ENCODE measurements at regions not wholly inside any gene's neighbourhood (a gene's known extent, or its start where the extent isn't known, plus 50 kb on each side); places are given as distances from the start of the nearest gene placed in this dataset.

GRCh38 chr21:27158967-27159366, 192.1 kb upstream of the ADAMTS5 start:
- H3K9me3 ChIP-seq (ENCODE audit: control extremely low read depth in 1 of 3, control insufficient read depth in 2 of 3, insufficient read depth in 1 of 3, low read length in 2 of 3), result no peaks in the 10 kb centered on the region
- peaks cover 4% of the 10 kb centered on the region for H3K9me3 Mint-ChIP-seq (ENCODE audit: insufficient read depth)
- DNase-seq, result no peak
- H3K4me1 ChIP-seq (ENCODE audit: control insufficient read depth in 2 of 2, insufficient read depth in 2 of 2, low read length in 2 of 2), result no peaks in the 10 kb centered on the region
- POLR2A ChIA-PET, result no interaction called here
- no peaks in the 10 kb centered on the region for H3K36me3 ChIP-seq (replicated peaks in 1 of 2; ENCODE audit: control extremely low read depth in 1 of 2, control insufficient read depth in 1 of 2, extremely low read depth in 1 of 2, insufficient read depth in 2 of 2, low read length in 1 of 2)
- WGBS (ENCODE audit: insufficient coverage), result no CpG with 5 or more reads among the region's 6 CpGs
- no peak overlapping the region for H2AFZ ChIP-seq (ENCODE audit: insufficient read depth, low read depth, low read length, poor library complexity, severe bottlenecking)
- H4K20me1 ChIP-seq (ENCODE audit: control insufficient read depth, insufficient read depth, low read length, poor library complexity, severe bottlenecking), result no peaks in the 10 kb centered on the region
- H3K4me3 ChIP-seq (ENCODE audit: control extremely low read depth in 1 of 5, extremely low read depth in 1 of 5, insufficient read depth in 1 of 5, low read depth in 2 of 5, low read length in 4 of 5), result no peak overlapping the region
- H3K79me2 ChIP-seq (ENCODE audit: control insufficient read depth, insufficient read depth, low read length), result no peaks in the 10 kb centered on the region
- H3K4me3 Mint-ChIP-seq, result no peak overlapping the region
- TF ChIP-seq EZH2 (IDR thresholded peaks at IDR 0.05; ENCODE audit: borderline replicate concordance, insufficient read depth, low read depth, low read length, poor library complexity, severe bottlenecking) (no peak), CTCF (IDR thresholded peaks at IDR 0.05) (no peak)
- no peak overlapping the region for H3K27ac Mint-ChIP-seq
- no peaks in the 10 kb centered on the region for H3K27me3 ChIP-seq (replicated peaks in 1 of 4; ENCODE audit: control extremely low read depth in 1 of 4, control insufficient read depth in 3 of 4, insufficient read depth in 4 of 4, low read length in 3 of 4)
- H3K27me3 Mint-ChIP-seq, result no peaks in the 10 kb centered on the region
- intact Hi-C loops (cut with micrococcal nuclease), result no loop called here
- CTCF ChIA-PET, result no interaction called here
- ATAC-seq (ENCODE audit: low read depth), result no peak
- no peak overlapping the region for H3K9ac ChIP-seq (ENCODE audit: low read length)
- no peak overlapping the region for H3K4me2 ChIP-seq (replicated peaks; ENCODE audit: low read depth, low read length, poor library complexity, severe bottlenecking)
- no peaks in the 10 kb centered on the region for H3K4me1 Mint-ChIP-seq
- H3K27ac ChIP-seq (ENCODE audit: low read length in 2 of 2), result no peak overlapping the region

- intact Hi-C loops (cut with micrococcal nuclease), result no loop called here
- Mint-ChIP-seq H3K4me1 (no peaks in the 10 kb centered on the region), H3K4me3 (no peak overlapping the region), H3K27ac (no peak overlapping the region), H3K9me3 (ENCODE audit: insufficient read depth) (peaks cover 10% of the 10 kb centered on the region), H3K27me3 (no peaks in the 10 kb centered on the region)
- Histone ChIP-seq H3K4me1 (ENCODE audit: control insufficient read depth in 2 of 2, insufficient read depth in 2 of 2, low read length in 2 of 2) (no peaks in the 10 kb centered on the region), H3K27me3 (replicated peaks in 1 of 4; ENCODE audit: control extremely low read depth in 1 of 4, control insufficient read depth in 3 of 4, insufficient read depth in 4 of 4, low read length in 3 of 4) (no peaks in the 10 kb centered on the region), H3K4me2 (replicated peaks; ENCODE audit: low read depth, low read length, poor library complexity, severe bottlenecking) (no peak overlapping the region), H2AFZ (ENCODE audit: insufficient read depth, low read depth, low read length, poor library complexity, severe bottlenecking) (no peak overlapping the region), H3K27ac (ENCODE audit: low read length in 2 of 2) (no peak overlapping the region), H4K20me1 (ENCODE audit: control insufficient read depth, insufficient read depth, low read length, poor library complexity, severe bottlenecking) (no peaks in the 10 kb centered on the region), H3K9ac (ENCODE audit: low read length) (no peak overlapping the region), H3K4me3 (ENCODE audit: control extremely low read depth in 1 of 5, extremely low read depth in 1 of 5, insufficient read depth in 1 of 5, low read depth in 2 of 5, low read length in 4 of 5) (no peak overlapping the region), H3K79me2 (ENCODE audit: control insufficient read depth, insufficient read depth, low read length) (no peaks in the 10 kb centered on the region), H3K9me3 (ENCODE audit: control extremely low read depth in 1 of 3, control insufficient read depth in 2 of 3, insufficient read depth in 1 of 3, low read length in 2 of 3) (no peaks in the 10 kb centered on the region), H3K36me3 (replicated peaks in 1 of 2; ENCODE audit: control extremely low read depth in 1 of 2, control insufficient read depth in 1 of 2, extremely low read depth in 1 of 2, insufficient read depth in 2 of 2, low read length in 1 of 2) (no peaks in the 10 kb centered on the region)
- CTCF ChIA-PET, result no interaction called here
- WGBS (ENCODE audit: insufficient coverage), result 95% methylated on average over 5 of the region's 7 CpGs
- ATAC-seq (ENCODE audit: low read depth) (no peak), DNase-seq (no peak)
- no peak for TF ChIP-seq EZH2 (IDR thresholded peaks at IDR 0.05; ENCODE audit: borderline replicate concordance, insufficient read depth, low read depth, low read length, poor library complexity, severe bottlenecking)
- POLR2A ChIA-PET, result no interaction called here
Measured at GRCh38 chr21:27157097-27157496, 190.2 kb upstream of the ADAMTS5 start.
